Transverse colon (tissue), 4 donors: ENCODE measurements at regions not wholly inside any gene's neighbourhood (a gene's known extent, or its start where the extent isn't known, plus 50 kb on each side); places are given as distances from the start of the nearest gene placed in this dataset.

Experiments
- EP300 ChIP-seq: sonication (generic); formaldehyde crosslinking; IDR thresholded peaks from one replicate; pipeline ENCODE4 v1.6.1; 2017; ENCODE audit warnings: antibody characterized with exemption, low read depth
- POLR2AphosphoS5 ChIP-seq, 3 donors: sonication (generic); formaldehyde crosslinking; IDR thresholded peaks; one replicate each; pipeline ENCODE4 v1.6.1; 2016; ENCODE audit warnings: antibody characterized with exemption in 3 of 3
- TF ChIP-seq, protein P1 (sequence below), 5 experiments: fragments of 200-600 bp in 3 of 5; fragments of 450-650 bp in 2 of 5; sonication (generic) in 3 of 5; IDR thresholded peaks; 1 replicate in 2 of 5; 2 replicates in 3 of 5; pipeline ENCODE4 v1.5.1; 2016 to 2017; ENCODE audit warnings: antibody characterized with exemption in 5 of 5, inconsistent platforms in 3 of 5, mild to moderate bottlenecking in 2 of 5, moderate library complexity in 1 of 5

DNA sequence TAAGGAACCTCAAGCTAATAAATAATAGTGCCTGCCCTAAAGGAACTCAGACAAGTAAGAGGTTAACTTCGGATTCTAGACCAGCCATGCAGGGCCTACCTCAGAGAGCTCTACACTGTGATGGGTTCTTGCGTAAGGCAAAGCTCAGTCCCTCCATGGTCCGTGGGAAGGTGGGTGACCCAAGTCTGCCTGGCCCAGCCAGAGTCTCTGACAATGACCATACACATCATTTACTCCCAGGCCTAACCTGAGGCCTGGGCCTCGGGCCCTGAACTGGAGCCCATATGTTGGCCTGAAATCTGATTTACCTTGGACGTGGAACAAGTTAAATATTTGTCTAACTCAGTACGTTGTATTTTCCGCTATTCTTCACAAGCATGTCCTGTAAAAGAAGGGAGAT, 55.1 kb downstream of the TMEM174 start:
- no peak for TF ChIP-seq POLR2AphosphoS5 (IDR thresholded peaks at IDR 0.05)
- TF ChIP-seq, protein P1, sequence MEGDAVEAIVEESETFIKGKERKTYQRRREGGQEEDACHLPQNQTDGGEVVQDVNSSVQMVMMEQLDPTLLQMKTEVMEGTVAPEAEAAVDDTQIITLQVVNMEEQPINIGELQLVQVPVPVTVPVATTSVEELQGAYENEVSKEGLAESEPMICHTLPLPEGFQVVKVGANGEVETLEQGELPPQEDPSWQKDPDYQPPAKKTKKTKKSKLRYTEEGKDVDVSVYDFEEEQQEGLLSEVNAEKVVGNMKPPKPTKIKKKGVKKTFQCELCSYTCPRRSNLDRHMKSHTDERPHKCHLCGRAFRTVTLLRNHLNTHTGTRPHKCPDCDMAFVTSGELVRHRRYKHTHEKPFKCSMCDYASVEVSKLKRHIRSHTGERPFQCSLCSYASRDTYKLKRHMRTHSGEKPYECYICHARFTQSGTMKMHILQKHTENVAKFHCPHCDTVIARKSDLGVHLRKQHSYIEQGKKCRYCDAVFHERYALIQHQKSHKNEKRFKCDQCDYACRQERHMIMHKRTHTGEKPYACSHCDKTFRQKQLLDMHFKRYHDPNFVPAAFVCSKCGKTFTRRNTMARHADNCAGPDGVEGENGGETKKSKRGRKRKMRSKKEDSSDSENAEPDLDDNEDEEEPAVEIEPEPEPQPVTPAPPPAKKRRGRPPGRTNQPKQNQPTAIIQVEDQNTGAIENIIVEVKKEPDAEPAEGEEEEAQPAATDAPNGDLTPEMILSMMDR (IDR thresholded peaks at IDR 0.05) = no peak
- TF ChIP-seq EP300 = no peak
